Nephron progenitor cell (in vitro differentiated cells): ENCODE measurements at regions not wholly inside any gene's neighbourhood (a gene's known extent, or its start where the extent isn't known, plus 50 kb on each side); places are given as distances from the start of the nearest gene placed in this dataset.

Experiments
- DNase-seq: peaks from one replicate; pipeline ENCODE4 v3.0.0; 2021
- H3K27ac Mint-ChIP-seq: 2 replicates; pipeline ENCODE4 v1.8.0; 2021; ENCODE audit warnings: mild to moderate bottlenecking, moderate library complexity, mixed read lengths
- H3K27me3 Mint-ChIP-seq: 2 replicates; pipeline ENCODE4 v1.8.0; 2021; ENCODE audit warnings: mild to moderate bottlenecking, low read depth, mixed read lengths; ENCODE audit not compliant: poor library complexity
- H3K36me3 Mint-ChIP-seq: 2 replicates; pipeline ENCODE4 v1.8.0; 2021; ENCODE audit warnings: low read depth, mixed read lengths
- H3K4me1 Mint-ChIP-seq: 2 replicates; pipeline ENCODE4 v1.8.0; 2021; ENCODE audit warnings: mixed read lengths
- H3K4me3 Mint-ChIP-seq: 2 replicates; pipeline ENCODE4 v1.8.0; 2021; ENCODE audit warnings: mild to moderate bottlenecking, moderate library complexity, mixed read lengths
- H3K9me3 Mint-ChIP-seq: 2 replicates; pipeline ENCODE4 v1.8.0; 2021; ENCODE audit warnings: mild to moderate bottlenecking, moderate library complexity, mixed read lengths
- TF ChIP-seq, protein P1 (sequence below): fragments of 200-600 bp; sonication (generic); IDR thresholded peaks from 2 replicates; pipeline ENCODE4 v1.5.0; 2021; ENCODE audit warnings: antibody characterized with exemption

DNA sequence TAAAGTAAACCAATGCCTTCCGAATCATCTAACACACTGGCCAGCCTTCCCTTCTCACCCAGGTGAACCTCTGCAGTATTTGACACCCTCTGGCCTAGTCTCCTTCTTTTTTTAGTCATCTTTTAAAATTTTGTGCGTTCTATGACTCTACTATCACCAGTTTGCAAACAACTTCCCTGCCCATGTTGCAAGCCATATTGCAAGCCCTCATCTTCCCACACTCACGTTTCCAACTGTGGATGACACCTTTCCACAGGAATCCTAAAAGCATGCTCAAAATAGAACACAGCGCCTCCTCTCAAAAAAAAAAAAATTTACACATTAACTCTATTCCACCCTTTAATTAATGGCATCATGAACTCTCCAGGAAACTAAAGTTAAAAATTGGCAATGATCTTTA lies 440.1 kb downstream of the EFNB2 start:
- no peak overlapping the region for H3K4me3 Mint-ChIP-seq
- peaks cover 50% of the 10 kb centered on the region for H3K4me1 Mint-ChIP-seq
- no peaks in the 10 kb centered on the region for H3K9me3 Mint-ChIP-seq
- TF ChIP-seq, protein P1, sequence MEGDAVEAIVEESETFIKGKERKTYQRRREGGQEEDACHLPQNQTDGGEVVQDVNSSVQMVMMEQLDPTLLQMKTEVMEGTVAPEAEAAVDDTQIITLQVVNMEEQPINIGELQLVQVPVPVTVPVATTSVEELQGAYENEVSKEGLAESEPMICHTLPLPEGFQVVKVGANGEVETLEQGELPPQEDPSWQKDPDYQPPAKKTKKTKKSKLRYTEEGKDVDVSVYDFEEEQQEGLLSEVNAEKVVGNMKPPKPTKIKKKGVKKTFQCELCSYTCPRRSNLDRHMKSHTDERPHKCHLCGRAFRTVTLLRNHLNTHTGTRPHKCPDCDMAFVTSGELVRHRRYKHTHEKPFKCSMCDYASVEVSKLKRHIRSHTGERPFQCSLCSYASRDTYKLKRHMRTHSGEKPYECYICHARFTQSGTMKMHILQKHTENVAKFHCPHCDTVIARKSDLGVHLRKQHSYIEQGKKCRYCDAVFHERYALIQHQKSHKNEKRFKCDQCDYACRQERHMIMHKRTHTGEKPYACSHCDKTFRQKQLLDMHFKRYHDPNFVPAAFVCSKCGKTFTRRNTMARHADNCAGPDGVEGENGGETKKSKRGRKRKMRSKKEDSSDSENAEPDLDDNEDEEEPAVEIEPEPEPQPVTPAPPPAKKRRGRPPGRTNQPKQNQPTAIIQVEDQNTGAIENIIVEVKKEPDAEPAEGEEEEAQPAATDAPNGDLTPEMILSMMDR, result no peak
- DNase-seq, result no peak
- no peak overlapping the region for H3K27ac Mint-ChIP-seq
- H3K36me3 Mint-ChIP-seq, result peaks cover 4% of the 10 kb centered on the region
- no peaks in the 10 kb centered on the region for H3K27me3 Mint-ChIP-seq

DNA sequence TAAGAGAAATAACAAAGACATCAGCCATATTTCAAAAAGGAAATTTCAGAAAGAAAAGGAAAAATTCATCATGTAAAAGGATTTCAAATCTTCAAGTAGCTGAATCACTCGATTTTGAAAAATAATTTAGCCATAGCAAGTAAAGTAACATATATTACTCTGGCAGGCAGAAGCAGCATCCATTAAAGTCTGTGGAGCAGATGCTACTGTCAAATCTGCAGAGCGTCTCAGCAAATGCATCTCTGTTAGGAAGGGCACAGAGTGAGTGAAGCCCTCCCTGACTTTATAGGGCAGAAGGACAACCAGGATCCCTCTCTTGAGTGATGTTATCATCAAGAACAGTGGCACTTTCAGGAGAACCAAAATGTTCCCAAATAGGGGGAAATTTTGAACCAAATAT lies 445.5 kb downstream of the EFNB2 start:
- no peak for DNase-seq
- H3K4me1 Mint-ChIP-seq, result peaks cover 17% of the 10 kb centered on the region
- H3K27me3 Mint-ChIP-seq, result no peaks in the 10 kb centered on the region
- H3K4me3 Mint-ChIP-seq, result no peak overlapping the region
- H3K27ac Mint-ChIP-seq, result no peak overlapping the region
- H3K9me3 Mint-ChIP-seq, result no peaks in the 10 kb centered on the region
- H3K36me3 Mint-ChIP-seq, result no peaks in the 10 kb centered on the region
- TF ChIP-seq, protein P1, result no peak

DNA sequence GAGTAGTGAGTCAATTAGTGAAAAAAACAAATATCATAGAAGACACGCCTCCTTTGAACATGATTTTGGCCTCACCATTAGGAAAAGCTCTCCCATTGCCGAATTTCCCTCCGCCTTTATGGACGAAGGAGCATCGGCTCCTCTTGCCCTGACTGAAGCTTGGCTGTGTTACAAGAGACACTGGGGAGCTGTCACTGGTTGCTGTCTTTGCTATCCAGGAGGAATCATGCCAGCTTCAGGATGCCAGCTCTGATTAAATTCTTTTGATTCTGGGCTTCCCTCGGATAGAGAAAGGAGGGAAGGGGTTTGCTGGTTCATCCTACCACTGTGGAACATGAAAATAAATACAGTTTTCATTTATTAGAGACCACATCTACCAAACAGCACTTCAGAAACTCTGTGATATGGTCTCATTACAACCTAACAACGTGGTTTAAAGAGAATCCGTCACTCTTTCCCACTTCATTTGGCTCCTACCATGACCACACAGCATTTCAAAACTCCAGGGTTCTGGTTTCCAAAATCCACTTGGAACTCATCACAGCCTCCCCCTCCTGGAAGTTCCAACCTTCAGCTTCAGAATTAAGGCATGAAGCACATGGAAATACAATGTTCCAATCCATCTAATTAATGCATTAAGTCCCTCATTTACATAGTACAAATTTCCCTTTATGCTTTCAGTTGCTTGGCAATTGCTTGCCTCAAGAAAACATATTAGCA lies 446.0 kb downstream of the EFNB2 start:
- DNase-seq, result no peak
- Mint-ChIP-seq H3K36me3 (no peaks in the 10 kb centered on the region), H3K4me3 (no peak overlapping the region), H3K27ac (peak overlapping the region; percentile 31), H3K27me3 (no peaks in the 10 kb centered on the region), H3K9me3 (no peaks in the 10 kb centered on the region), H3K4me1 (peaks cover 17% of the 10 kb centered on the region)
- TF ChIP-seq, protein P1, result no peak

DNA sequence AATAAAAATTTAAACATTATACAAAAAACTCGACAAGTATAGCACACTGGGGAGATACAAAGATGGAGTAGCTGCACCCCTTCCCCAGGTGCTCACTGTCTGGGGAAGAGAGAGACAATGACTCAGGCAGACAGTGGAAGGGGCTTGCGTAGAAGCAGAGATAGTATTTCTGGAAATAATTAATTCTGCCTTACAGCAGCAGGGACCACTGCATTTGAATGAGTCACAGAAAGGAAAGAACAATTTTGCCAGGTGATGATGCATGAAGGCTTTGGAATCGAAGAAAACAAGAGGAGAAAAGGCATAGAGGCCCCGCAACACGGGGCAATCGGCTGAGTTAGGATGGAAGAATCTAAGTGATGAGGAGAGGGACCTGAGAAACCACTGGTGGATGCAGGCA lies 447.4 kb downstream of the EFNB2 start:
- Mint-ChIP-seq H3K27ac (no peak overlapping the region), H3K27me3 (no peaks in the 10 kb centered on the region), H3K4me1 (peaks cover 17% of the 10 kb centered on the region), H3K36me3 (no peaks in the 10 kb centered on the region), H3K9me3 (no peaks in the 10 kb centered on the region), H3K4me3 (no peak overlapping the region)
- TF ChIP-seq, protein P1, result no peak
- DNase-seq, result no peak

DNA sequence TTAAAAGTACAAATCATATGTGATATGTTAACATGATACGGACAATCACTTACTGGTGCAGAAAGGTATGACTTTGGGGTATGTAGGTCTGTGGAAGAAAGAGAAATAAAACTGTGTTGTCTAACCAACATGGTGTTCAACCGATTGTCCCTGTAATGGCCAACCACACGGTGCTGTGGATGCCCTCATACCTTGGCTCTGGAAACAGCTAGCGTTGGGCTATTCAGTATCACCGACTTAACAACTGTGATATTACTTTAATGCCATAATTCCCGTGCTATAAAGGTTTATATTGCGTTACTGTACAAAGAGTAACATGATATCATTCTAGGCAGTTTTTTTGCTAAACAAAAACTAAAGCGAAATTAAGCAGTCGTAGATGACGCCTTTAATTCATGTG lies 448.3 kb downstream of the EFNB2 start:
- no peaks in the 10 kb centered on the region for H3K36me3 Mint-ChIP-seq
- no peak overlapping the region for H3K4me3 Mint-ChIP-seq

More for the DNA sequence above, 448.3 kb downstream of the EFNB2 start:
- no peak overlapping the region for H3K27ac Mint-ChIP-seq
- no peaks in the 10 kb centered on the region for H3K9me3 Mint-ChIP-seq
- H3K4me1 Mint-ChIP-seq, result peaks cover 16% of the 10 kb centered on the region
- H3K27me3 Mint-ChIP-seq, result no peaks in the 10 kb centered on the region
- DNase-seq, result no peak
- TF ChIP-seq, protein P1, result no peak
